NCI-H748 (cell line): ENCODE measurements at regions not wholly inside any gene's neighbourhood (a gene's known extent, or its start where the extent isn't known, plus 50 kb on each side); places are given as distances from the start of the nearest gene placed in this dataset.

ENCODE experiments used
- DNase-seq: peaks from one replicate; lab custom pipeline; 2025; ENCODE audit not compliant: unreplicated experiment; lab: John Stamatoyannopoulos, UW

DNA sequence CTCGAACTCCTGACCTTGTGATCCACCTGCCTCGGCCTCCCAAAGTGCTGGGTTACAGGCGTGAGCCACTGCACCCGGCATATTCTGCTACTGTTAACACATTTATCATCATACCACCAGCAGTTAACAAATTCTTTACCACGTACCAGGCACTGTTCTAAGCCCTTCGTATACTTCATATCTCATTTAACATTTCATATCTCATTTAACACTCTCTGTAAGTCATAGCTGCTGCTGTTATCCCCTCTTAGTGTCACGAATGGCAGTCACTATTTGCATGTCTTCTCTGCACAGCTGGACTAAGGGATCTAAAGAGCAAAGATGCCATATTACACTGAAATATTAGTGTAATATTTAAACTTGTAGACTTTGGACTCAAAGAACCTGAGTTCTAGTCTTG lies 462.5 kb upstream of the DAB1 start:
- no peak for DNase-seq

DNA sequence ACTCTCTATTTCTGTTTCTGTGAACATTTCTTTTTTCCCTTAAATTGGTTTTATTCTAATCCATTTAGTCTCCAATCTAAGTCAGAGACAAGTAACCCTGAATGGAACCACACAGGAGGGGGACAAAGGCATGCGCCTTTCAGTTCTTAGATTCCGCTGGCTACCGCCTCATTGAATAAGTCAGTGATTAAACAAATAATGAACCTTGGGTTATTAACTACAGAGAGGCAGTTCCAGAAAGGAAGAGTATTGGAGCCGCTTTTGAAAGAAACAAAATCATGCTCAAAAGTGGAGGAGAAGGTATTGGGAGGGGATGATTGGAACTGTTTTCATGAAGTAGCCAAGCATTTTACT lies 459.8 kb upstream of the DAB1 start:
- DNase-seq = no peak

DNA sequence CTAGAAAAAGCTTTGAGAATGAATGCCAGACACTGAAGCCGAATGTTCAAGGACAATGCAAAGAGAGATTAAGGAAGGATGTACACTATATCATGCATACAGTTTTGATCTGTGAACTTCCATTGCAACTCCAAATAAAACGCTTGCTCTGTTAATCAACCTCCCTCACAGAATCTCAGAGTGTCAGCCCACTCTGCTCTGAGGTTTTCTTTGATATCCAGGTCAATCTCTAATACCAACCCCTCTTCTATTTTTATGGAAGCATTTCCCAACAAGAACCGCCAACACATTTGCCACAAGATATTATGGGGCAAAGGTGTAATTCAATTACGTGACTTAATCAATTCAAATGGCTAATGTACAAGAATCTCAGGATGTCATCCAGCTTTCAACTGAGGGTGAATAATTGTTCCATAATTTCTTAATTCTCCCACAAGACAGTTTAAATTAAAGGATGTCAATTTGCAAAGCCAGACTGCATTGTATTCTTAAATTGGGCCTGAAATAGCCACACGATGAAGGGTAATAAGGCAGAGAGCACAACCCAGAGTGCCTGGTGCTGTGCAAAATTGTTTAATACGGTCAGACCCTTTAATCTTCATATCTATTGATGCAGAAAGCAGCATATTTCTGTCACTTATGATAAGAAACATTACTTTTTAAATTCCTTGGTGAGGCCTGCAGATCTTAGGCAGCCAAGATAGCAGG lies 459.2 kb upstream of the DAB1 start:
- no peak for DNase-seq

DNA sequence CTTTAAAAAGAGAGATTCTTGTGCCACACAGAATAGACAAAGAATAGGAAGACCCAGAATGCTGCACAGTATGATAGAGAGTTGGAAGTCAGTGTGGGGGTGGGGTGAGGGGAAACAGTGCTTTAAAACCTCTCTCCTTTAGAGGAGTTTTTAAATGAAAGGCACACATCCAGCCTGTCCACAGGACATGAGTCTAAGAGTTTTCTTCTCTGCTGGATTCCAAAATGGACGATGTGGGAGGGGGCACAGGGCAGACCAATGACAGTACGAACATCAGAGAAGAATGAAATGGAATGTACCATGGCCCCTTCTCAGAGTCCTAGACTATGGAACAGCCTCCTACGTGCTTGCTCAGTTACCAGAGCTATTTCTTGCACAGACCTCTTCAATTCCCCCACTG lies 458.2 kb upstream of the DAB1 start:
- no peak for DNase-seq

DNA sequence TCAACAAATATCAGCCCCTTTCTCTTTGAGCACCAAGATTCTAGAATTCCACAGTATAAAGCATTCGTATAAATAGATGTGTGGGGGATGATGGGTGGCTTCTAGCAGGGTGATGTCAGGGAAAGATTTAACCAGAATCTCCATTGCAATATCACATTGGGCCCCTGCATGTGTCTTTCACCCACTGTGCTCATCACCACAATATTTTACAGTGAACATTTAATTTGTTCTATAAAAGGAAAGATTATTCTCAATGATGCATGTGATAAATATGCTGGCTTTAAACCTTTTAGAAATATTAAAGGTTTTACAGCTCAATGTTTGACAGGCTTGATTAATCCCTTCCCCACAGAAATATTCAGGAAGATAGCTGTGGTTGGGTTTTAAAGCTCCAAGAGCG lies 457.8 kb upstream of the DAB1 start:
- no peak for DNase-seq

DNA sequence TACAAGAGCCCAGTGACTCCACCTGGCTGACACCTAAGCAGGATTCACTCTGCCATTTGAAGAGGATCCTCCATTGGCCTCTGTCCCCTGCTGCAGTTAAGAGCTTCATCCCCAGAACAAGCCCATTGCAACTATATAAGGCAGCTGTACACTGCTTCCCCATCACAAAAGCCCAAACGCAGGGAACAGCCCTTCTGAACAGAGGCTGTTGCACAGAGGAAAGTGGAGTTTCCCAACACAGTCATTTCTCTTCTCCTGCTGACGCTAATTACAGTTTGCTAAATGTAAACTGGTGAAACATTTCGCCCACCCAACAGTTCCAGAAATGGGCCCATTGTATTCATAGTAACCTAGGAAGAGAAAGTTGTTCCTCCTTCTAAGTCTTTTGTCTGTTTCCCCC lies 455.8 kb upstream of the DAB1 start:
- no peak for DNase-seq

DNA sequence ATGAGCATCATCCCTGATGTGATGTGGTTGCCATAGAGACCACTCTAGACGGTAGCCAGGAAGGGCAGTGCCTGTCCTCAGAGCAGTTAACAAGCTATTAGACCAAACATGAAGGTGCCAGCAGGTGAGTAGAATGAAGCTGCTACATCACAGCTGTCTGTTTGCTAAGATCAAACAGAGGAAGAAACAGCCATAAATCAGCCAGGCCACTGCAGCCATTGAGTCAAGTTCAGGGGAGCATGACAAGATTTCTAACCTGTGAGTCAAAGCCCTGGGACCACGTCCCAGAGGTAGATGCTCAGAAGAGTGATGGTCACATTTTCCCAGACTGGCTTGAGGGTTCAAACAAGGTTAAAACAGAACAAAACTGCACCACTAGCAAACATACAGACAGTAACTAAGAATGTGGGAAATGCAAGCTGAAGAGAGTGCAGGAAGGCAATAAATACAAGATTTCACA lies 450.6 kb upstream of the DAB1 start:
- peak; percentile 99 for DNase-seq

DNA sequence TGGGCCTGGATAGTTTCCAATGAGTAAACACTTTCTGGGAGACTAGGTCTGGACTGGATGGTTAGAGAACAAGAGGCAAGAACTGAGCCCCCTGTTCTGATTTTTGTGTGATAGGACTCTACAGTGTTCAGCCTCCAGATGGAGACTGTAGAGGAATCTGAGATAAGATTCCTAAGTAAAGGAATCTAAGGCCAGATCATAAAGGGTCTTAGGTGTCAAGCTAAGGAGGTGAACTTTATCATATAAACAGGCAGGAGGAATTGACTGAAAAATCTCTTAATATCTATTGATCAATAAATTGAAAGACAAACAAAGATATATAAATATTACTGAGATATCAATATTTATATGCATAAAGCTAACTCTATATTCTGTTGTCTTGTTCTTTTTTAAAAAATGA lies 449.1 kb upstream of the DAB1 start:
- no peak for DNase-seq

DNA sequence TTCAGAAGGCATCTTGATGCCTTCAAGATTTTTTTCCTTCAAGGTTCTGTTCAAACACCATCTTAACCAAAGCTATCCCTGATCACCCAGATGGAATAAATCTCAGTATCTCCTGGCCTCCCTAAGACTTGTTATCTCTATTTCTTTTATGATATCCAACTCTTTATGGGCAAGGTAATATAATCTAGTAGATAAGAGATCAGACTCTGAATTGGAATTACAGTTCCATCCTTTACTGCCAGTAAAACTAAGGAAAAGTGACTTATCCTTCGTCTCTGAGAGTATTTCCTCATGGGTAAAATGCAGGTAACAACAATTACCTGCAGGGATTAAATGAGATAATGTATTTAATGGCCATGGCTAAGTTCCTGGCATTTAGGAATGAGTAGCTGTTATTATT lies 445.0 kb upstream of the DAB1 start:
- DNase-seq = no peak

DNA sequence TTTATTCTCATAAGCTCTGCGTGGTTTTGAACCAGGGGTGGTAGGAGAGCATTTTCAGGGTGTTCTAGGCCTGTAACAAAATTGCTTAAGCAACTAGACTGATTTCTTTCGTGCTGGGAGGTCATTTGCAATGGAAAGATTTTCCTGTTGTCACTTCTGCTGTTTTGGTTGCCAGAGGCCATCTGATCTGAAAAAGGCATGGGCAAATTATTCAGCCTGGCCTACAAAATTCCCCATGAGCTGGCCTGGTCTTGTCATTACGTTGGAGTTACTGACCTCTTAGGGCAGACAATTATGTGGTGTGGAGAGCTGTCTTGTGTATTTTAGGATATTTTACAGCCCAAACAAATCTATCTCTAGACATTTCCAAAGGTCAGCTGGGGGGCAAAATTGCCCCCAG lies 444.4 kb upstream of the DAB1 start:
- no peak for DNase-seq

DNA sequence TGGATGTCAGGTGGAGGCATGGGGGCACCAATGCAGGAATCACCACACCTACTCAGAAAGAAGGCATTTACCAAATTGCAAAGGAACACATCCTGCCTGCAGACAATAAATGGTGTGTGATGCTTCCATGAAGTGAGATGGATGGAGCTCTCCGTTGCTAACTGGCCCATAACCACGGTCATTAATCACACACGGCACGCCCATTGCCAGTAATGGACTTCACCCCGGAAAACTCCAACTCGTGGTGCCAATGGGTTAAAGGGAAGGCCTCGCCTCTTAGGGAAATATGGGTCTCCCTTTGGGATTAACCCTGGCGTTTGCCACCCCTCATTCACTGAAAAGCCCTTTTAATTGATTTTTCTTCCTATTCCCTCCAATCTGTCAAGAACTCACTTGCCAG lies 443.1 kb upstream of the DAB1 start:
- DNase-seq = peak; percentile 40

DNA sequence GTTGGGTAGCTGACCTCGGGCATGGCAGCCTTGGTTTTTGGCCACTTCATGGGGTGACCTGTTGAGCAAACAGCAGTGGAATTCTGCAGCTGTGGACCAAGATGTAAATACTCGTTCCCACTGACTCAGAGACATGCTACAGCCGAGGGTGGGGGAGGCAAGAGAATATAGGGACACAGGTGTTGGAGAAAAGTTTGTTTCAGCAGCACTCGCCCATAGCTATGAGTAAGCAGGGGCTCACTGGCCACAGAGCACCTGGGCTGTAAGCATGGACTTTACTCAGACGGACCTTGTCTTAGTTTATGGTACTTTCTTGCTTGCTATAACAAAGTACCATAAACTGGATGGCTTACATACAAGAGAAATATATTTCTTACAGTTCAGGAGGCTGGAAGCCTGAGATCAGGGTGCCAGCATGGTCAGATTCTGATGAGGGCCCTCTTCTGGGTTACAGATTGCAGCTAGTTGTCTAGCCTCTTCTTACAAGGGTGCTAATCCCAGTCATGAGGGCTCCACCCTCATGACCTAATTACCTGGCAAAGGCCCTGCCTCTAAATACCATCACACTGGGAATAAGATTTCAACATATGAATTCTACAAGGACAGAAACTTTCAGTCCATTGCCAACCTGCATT lies 437.2 kb upstream of the DAB1 start:
- no peak for DNase-seq

DNA sequence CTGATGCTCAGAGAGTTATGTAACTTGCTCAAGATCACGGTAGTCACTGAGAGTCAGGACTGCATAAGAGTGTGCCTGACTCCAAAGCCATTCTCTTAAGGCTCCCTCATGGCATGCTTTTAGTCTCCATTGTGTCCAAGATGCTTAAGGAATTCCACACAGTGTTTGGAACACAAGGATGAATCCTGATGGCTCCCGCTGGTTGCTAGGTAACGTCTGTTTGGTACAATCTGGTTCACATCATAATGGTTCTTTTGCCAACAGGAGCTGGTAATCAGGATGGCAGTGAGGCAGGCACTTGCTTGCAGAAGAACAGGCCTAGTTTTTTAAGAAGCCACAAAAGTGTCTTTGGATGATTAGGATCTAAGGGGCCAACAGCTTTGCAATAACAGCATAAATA lies 436.5 kb upstream of the DAB1 start:
- DNase-seq = peak; percentile 40

DNA sequence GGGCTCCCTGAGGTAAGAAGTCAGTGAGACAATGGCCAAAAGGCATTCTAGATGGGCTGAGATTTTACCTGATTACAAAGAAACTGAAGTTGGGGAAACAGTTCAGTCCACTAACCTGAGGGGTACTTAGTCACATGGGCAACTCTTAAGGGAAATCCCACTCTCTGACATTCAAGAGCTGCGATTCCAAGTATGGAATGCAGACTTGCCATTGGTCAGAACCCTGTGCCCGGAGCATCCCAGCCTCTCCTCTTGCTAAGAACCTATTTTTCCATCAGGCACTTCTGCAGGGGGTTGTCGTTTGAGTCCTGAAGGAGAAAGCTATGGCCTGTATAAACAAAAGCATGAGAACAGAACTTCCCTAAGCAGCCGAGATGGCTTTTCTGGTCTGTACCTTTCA lies 434.9 kb upstream of the DAB1 start:
- no peak for DNase-seq

DNA sequence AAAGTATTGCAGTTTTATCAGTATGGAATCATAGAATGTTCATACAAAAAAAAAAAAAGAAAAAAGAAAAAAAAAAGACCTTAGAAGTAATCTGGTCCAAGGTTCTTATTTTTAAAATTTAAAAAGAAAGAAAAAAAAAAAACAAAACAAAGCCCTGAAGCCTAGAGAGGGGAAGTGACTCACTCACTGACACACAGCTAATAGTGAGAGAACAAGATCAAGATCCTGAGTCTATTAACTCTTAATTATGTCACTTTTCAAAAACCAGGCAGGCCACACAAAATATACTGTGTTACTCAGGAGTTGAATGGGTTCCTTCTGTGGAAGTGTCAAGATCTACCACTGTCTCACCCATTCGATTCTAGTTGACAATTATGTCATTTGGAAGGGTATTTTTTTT lies 433.9 kb upstream of the DAB1 start:
- no peak for DNase-seq

DNA sequence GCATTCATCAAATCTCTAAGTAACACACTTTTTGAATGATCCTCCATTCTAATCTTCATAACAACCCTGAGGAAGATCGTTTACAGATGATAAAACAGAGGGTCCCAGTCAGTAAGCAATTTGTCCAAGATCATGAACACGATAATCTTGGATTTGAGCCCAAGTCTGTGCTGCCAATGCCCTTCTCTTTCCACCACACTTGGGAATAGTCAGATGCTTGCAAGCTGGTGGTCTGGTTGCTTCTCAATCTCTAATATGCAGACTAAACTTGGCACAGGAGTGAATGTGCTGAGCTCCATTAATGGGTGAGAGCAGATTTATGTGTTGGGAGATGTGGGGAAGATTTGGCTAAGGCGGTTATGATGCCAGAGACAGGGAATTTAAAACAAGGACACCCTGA lies 430.6 kb upstream of the DAB1 start:
- DNase-seq = no peak

DNA sequence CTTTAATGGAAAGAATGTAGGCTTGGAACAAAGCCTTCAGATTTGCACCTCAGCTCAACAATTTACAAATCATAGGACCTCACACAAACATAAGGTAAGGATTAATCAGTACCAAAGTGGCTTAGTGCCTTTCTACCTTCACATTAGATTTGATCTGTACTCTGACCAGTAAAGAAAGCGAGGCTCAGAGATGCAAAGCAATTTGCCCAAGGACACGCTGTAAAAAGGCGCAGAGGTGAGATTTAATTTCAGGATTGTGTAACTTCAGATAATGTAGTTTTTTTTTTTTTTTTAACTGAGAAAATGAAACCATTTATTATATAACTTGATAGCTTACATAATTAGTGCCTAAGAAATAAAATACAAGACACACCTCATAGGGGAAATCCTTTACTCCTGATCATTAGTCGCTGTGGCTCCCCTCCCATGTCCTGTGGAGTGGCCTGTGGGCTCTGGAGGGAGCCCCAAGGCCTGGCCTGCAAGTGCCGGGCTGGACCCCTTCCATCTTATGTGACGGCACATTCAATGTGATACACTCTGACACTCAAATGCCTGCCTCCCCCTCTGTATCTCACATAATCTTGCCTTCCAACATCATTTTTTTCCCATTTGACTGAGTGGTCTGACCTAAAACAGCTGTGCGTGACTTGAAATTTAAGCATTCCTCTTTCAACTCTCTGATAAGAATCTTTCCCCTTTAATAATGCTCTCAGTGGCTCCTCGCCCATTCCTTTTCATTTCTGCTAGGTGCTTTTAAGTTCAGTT lies 426.5 kb upstream of the DAB1 start:
- DNase-seq = no peak

DNA sequence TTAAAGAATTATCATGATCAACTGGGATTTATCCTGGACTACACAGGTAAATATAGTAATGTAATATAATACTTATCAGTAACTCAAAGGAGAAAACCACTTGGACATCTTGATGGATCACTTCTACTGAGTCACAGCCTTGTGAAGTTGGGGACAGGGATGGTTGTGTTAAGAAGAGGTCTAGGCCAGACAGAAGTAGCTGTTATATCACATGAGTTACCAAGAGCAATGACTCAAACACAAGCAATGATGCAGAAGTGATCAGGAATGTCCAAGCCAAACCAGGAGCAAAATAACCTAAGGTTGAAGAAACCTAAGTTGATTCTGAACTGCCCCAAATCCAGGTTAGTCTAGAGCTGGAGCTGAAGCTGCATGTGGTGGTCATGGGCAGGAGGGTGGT lies 424.5 kb upstream of the DAB1 start:
- no peak for DNase-seq

DNA sequence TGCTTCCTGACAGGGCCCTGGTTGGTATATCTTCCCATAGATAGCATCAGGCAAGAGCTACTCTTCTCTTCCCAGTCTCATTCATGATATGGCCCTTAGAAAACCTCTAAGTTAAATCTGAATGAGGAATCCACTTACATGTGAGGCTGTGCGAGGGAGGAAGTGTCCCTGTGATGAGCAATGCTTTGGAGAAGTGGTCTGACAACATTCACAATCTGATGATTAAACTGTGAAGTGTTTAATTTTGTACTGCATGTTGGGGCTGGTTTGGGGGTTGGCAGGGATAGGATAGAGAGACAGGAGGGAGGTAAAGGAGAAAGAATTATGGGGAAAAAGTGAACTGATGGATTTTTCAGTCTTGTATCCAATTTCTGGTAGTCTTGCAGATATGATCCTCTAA lies 421.2 kb upstream of the DAB1 start:
- peak; percentile 10 for DNase-seq

DNA sequence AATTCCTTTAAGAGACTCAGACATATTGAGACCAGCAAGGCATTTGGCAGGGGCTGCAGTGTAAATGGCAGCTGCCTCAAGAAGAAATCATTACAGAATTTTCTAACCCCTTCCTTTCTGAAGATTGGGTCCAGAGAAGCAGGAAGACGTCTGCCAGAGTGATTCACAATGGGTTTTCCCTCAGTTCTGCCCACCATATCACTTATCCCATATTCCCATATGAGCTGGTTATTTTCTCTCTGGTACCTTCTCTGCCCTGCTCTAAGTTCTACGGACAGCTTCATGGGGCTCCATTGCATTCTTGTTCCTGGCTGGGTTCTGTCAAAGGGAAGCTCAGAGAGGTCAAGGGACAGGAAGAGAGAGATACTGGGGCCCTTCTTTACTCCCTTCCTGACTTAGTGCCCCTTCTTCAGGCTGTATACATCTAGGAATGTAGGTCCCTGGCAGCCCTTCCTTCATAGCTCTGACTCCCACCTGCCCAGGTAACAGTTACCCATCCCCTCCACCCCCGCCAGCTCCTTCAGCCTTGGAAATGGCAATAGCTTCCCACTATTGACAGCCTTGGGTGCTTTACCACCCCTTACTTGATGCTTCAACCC lies 420.6 kb upstream of the DAB1 start:
- no peak for DNase-seq

DNA sequence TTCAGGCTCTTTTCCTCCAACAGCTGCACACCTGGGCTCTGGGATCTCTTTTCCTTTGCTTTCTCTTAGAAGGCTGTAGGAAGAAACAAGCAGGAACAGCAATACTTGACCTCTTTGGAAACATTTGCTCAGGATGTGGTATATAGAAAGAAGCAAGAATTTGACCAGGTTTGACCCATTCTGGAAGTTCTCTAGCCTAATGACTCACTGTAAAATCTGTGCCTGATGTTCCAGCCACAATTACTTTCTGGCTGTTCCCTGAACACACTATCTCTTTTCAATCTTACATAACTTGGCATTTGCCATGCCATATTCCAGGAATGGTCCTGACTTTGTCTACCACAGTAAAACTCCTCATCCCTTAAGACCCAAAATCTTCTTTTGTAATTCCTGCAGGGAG lies 419.9 kb upstream of the DAB1 start:
- no peak for DNase-seq

DNA sequence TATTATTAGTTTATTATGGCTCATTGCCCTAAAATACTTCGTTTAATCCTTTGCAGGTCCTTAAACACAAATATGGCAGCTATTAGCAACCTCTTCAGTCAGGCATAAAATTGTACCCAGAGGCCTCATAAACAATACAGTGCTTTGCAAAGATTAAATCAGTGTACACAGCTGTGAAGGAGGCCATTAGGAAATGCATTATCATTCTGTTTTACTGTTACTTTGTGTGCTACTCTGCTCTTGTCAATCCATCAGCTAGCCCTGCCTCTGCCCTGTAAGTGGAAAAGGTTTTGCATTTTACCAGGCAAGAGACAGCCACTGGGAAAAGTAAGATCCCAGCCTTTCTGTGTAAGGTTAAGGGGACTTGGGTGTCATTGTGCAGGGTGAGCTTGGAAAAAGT lies 415.7 kb upstream of the DAB1 start:
- DNase-seq = peak; percentile 92
